GM12864 (cell line): ENCODE measurements at regions not wholly inside any gene's neighbourhood (a gene's known extent, or its start where the extent isn't known, plus 50 kb on each side); places are given as distances from the start of the nearest gene placed in this dataset.

Source experiments
- DNase-seq: peaks from one replicate; pipeline ENCODE4 v3.0.0-alpha.2; 2011; ENCODE audit warnings: low read depth
- H3K4me3 ChIP-seq: 2 replicates; pipeline ENCODE4 v1.5.1; 2011; ENCODE audit warnings: mild to moderate bottlenecking, low read depth, low read length, control low read depth
- CTCF ChIP-seq: IDR thresholded peaks from 2 replicates; pipeline ENCODE4 v1.5.1; 2011; ENCODE audit warnings: low read depth, mild to moderate bottlenecking, moderate library complexity, low read length, control low read depth, inconsistent platforms; ENCODE audit errors: missing control alignments

GRCh38 chr18:56235481-56236013, 402.8 kb downstream of the TXNL1 start:
- no peak overlapping the region for H3K4me3 ChIP-seq
- TF ChIP-seq CTCF: no peak

GRCh38 chr18:56235071-56235470, 403.3 kb downstream of the TXNL1 start:
- no peak for DNase-seq
- H3K4me3 ChIP-seq: no peak overlapping the region
- no peak for TF ChIP-seq CTCF

More at GRCh38 chr18:56235481-56236013, 402.8 kb downstream of the TXNL1 start:
- peak; percentile 15 for DNase-seq

- no peak overlapping the region for H3K4me3 ChIP-seq
- TF ChIP-seq CTCF: no peak
- no peak for DNase-seq
Observed at GRCh38 chr18:56233595-56233994, 404.8 kb downstream of the TXNL1 start.

- no peak overlapping the region for H3K4me3 ChIP-seq
- no peak for DNase-seq
- TF ChIP-seq CTCF: no peak
Observed at GRCh38 chr18:56226025-56226424, 412.4 kb downstream of the TXNL1 start.

GRCh38 chr18:56224669-56225561, 413.5 kb downstream of the TXNL1 start:
- TF ChIP-seq CTCF: no peak
- H3K4me3 ChIP-seq: no peak overlapping the region
- no peak for DNase-seq

- no peak for DNase-seq
- no peak overlapping the region for H3K4me3 ChIP-seq
- TF ChIP-seq CTCF: no peak
Observed at GRCh38 chr18:56221195-56222065, 417.0 kb downstream of the TXNL1 start.
